ENCODE measurements at regions not wholly inside any gene's neighbourhood (a gene's known extent, or its start where the extent isn't known, plus 50 kb on each side); places are given as distances from the start of the nearest gene placed in this dataset.

GRCh38 chr1:184254849-184255248, 132.0 kb upstream of the C1orf21 start:
- TF ChIP-seq, protein P1, sequence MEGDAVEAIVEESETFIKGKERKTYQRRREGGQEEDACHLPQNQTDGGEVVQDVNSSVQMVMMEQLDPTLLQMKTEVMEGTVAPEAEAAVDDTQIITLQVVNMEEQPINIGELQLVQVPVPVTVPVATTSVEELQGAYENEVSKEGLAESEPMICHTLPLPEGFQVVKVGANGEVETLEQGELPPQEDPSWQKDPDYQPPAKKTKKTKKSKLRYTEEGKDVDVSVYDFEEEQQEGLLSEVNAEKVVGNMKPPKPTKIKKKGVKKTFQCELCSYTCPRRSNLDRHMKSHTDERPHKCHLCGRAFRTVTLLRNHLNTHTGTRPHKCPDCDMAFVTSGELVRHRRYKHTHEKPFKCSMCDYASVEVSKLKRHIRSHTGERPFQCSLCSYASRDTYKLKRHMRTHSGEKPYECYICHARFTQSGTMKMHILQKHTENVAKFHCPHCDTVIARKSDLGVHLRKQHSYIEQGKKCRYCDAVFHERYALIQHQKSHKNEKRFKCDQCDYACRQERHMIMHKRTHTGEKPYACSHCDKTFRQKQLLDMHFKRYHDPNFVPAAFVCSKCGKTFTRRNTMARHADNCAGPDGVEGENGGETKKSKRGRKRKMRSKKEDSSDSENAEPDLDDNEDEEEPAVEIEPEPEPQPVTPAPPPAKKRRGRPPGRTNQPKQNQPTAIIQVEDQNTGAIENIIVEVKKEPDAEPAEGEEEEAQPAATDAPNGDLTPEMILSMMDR (IDR thresholded peaks at IDR 0.05; ENCODE audit: insufficient read depth, low read length), result no peak
- DNase-seq (ENCODE audit: low read depth), result no peak
- no peak overlapping the region for H3K4me3 ChIP-seq (ENCODE audit: low read depth, low read length)

DNA sequence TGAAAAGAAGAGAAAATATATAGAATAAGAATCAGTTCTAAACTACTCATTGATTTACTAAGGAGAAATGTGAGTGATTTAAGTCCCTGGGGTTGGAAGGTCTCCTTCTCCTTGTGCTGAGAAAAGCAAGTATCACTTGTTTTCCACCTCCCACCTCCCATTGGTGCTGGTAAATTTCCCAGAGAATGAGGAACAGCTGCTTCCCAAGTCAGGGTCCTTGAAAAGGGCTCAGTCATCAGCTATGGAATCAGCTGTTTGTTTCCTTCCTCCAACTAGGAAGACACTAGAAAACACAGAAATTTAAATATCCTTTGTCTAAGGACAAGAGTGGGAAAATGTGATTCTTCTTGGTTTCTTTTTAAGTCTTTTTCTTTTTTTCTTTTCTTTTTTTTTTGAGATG, 131.3 kb upstream of the C1orf21 start:
- TF ChIP-seq, protein P1 (IDR thresholded peaks at IDR 0.05; ENCODE audit: insufficient read depth, low read length), result no peak
- no peak overlapping the region for H3K4me3 ChIP-seq (ENCODE audit: low read depth, low read length)
- DNase-seq (ENCODE audit: low read depth), result no peak

DNA sequence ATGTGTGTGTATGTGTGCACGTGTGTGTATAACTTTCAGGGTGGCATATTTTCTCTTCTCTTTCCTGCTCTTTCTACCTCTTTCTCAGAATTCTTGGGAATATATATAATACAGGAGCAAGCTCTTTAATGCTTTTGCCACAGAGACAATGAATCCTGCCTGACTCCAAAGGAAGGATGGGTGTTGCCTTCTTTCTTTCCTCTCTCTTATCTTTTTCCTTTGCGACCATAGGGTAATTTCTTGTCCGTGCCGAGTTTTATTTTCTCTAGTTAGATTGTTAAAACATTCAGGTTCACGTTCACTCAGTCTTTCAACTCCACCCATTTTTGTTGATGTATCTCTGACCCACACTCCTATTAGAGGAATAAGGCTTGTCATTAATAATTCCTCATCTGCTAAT, 129.0 kb upstream of the C1orf21 start:
- no peak for DNase-seq (ENCODE audit: low read depth)
- TF ChIP-seq, protein P1 (IDR thresholded peaks at IDR 0.05; ENCODE audit: insufficient read depth, low read length), result no peak
- no peak overlapping the region for H3K4me3 ChIP-seq (ENCODE audit: low read depth, low read length)

- no peak for DNase-seq (ENCODE audit: low read depth)
- no peak overlapping the region for H3K4me3 ChIP-seq (ENCODE audit: low read depth, low read length)
- TF ChIP-seq, protein P1 (IDR thresholded peaks at IDR 0.05; ENCODE audit: insufficient read depth, low read length), result no peak
Observed at GRCh38 chr1:184258525-184258924, 128.3 kb upstream of the C1orf21 start.

DNA sequence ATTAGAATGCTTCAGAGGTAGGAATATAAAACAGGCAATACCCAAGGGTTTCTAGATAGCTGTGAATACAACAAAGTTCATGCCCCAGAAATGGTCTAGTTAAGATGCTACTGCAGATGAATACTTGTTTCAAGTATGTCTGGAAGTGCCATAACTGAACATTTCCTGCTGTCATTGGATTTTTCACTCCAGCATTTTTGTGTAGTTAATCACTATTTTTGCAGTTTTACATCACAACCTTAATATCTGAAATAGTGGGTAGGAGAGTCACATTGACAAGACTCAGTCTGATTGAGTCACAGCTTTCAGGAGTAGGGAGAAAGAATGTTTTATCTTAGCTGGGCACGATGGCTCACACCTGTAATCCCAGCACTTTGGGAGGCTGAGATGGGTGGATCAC, 126.4 kb upstream of the C1orf21 start:
- DNase-seq (ENCODE audit: low read depth), result peak; percentile 65
- H3K4me3 ChIP-seq (ENCODE audit: low read depth, low read length), result no peak overlapping the region
- TF ChIP-seq, protein P1 (IDR thresholded peaks at IDR 0.05; ENCODE audit: insufficient read depth, low read length), result no peak

DNA sequence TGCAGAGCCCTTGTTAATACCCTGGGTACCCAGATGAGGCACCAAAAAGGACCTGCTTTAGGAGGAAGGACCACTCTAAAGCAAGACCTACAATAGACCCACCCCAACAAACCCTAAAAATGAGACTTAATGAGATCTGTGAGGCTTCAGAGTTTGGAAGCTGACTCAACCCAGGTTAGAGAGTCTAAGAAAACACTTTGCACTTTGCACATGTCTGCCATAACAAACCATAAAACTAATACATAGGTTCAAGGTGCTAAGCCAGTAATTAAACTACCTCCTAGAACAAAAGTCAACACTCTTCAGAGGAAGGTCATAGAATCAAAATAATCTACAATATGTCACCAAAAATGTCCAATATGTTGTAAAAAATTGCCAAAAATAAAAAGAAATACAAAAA, 124.7 kb upstream of the C1orf21 start:
- TF ChIP-seq, protein P1 (IDR thresholded peaks at IDR 0.05; ENCODE audit: insufficient read depth, low read length), result no peak
- no peak overlapping the region for H3K4me3 ChIP-seq (ENCODE audit: low read depth, low read length)
- DNase-seq (ENCODE audit: low read depth), result no peak

DNA sequence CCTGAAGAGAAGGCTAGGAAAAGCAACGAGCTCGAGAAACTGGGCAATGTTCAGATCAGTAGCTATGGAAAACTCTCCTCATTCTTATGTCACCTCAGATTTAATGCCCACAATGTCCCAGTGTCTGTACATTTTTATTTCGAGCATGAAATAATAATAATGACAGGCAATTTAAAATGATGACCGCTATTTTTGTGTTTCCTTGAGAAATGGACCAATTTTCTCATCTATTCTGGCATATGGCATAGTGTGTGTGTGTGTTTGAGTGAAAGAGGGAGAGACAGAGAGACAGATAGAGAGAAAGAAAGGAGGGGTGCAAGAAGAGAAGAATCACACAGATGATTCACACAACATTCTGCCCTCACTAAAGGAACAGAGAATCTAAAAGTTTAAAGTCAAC, 119.1 kb upstream of the C1orf21 start:
- TF ChIP-seq, protein P1 (IDR thresholded peaks at IDR 0.05; ENCODE audit: insufficient read depth, low read length), result no peak
- no peak overlapping the region for H3K4me3 ChIP-seq (ENCODE audit: low read depth, low read length)
- no peak for DNase-seq (ENCODE audit: low read depth)

Measured in fibroblast of the aortic adventitia (primary cell).